ENCODE measurements at regions not wholly inside any gene's neighbourhood (a gene's known extent, or its start where the extent isn't known, plus 50 kb on each side); places are given as distances from the start of the nearest gene placed in this dataset.

GRCh38 chr15:68525815-68526214 lies 53.0 kb upstream of the CORO2B start:
- DNase-seq (ENCODE audit: low spot score), result no peak

GRCh38 chr15:68526269-68526668 lies 52.5 kb upstream of the CORO2B start:
- DNase-seq (ENCODE audit: low spot score), result no peak

GRCh38 chr15:68526784-68527183 lies 52.0 kb upstream of the CORO2B start:
- no peak for DNase-seq (ENCODE audit: low spot score)

- no peak for DNase-seq (ENCODE audit: low spot score)
Measured at GRCh38 chr15:68528626-68529290, 50.0 kb upstream of the CORO2B start.
